GM21786 (cell line): ENCODE measurements at regions not wholly inside any gene's neighbourhood (a gene's known extent, or its start where the extent isn't known, plus 50 kb on each side); places are given as distances from the start of the nearest gene placed in this dataset.
"Not testable (repeated sequence)": the region's sequence is repeated elsewhere in the genome, so short reads cannot be mapped to it uniquely, and the experiment has no call there.

ENCODE experiments used
- ATAC-seq: cut with Tn5 transposase; IDR thresholded peaks from one replicate; pipeline ENCODE4 v1.9.1; 2021; ENCODE audit not compliant: unreplicated experiment

DNA sequence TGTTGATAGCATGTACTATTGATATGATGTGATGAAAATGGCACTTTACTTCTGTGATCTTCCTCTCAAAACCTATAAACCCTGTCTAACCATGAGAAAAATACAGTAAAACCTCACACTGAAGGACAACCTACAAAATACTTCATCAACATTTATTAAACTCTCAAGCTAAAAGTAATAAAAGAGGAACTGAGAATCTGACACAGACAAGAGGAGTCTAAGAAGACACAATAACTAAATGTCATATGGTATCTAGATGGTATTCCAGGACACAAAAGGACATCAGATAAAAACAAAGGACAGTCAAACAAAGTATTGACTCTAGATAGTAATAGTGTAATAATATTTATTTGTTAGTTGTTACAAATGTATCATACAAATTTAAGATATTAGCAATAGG is 655.3 kb downstream of the SH3BGRL start:
- ATAC-seq, result no peak

DNA sequence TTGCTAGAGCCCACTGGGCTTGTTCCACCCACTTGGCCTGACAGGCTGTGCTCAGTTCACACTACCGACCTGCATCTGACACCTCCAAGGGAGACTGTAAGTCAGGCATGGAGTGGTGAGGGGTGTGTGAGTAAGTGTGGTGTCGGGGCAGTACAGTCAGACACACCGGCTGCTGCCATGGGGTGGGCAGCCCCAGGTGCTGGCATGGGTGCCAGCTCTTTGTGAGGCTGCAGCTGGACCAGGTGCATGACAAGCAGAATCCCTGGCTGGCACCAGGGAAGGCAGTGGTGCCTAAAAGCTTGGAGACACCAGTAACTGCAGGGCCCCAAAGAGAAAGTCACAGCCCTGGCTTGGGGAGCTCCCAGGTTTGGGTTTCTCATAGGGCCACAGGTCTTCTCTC is 665.0 kb downstream of the SH3BGRL start:
- no peak for ATAC-seq

DNA sequence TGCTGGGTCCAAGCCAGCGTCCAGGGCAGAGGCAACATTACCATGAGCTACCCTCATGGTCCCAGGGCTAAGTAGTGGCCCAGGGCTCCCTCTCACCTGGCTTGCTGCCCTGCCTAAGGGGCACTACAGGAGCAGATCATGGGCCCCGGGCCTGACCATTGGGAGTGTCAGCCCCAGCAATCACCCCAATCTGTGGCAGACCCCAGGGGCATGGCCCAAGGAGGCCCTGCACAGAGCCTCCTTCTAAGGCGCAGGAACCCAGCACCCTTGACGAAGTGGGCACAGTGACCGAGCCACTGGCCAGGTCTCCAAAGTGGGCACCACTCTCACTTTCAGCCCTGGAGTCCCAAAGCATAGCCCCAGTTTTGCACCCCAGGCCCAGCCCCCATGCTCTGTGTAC is 667.1 kb downstream of the SH3BGRL start:
- ATAC-seq, result no peak

DNA sequence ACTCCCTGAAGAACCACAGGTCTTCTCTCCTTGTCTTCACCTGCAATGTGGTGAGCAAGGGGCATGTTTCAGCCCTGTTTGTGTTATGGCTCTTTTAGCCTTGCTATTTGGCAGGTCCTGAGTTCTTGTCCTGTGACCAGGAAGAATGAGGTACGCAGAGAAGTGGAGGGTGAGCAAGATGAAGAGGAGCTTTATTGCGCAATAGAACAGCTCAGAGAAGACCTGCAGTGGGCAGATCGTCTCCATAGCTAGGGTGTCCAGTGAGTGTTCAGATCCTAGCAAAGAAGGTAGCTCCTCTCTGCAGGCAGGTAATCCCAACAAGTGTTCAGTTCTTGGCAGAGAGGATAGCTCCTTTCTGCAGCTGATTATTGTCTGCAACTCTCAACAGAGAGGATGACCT is 672.9 kb downstream of the SH3BGRL start:
- ATAC-seq, result no peak

DNA sequence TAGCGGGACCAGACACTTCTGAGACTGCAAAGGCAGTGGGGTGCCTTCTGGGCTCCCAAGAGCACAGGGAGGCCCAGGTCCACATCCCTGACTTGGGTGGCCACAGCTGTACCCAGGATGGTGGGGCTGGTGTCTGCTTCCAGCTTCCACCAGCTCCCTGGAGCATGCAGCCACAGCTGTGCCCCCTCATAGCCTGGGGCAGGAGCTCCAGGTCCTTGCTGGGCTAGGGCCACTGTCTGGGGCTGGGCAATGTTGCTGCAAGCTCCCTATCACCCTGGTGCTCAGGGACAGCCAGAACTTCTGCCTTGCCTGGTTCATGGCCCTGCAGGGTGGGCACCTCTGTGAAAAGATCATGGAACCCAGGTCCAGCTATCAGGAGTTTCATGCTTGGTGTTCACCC is 673.9 kb downstream of the SH3BGRL start:
- no peak for ATAC-seq

DNA sequence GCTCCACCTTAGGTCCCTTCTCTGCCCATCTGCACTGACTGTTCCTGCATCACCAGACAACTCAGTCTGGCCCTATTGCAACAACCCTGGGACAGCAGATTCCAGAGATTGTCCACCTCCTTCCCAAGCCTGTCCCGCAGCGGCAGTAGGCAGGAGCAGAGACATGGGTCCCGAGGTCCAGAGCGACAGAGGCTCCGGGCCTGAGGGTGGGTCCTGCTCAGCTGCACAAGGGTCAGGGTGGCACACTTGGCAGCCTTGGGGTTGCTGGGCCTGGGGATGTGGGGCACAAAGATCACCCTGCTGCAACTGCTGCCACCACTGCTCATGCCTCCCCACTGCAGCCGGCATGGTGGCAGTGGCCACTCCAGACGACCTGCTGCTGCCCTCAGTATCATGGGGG is 674.5 kb downstream of the SH3BGRL start:
- no peak for ATAC-seq

DNA sequence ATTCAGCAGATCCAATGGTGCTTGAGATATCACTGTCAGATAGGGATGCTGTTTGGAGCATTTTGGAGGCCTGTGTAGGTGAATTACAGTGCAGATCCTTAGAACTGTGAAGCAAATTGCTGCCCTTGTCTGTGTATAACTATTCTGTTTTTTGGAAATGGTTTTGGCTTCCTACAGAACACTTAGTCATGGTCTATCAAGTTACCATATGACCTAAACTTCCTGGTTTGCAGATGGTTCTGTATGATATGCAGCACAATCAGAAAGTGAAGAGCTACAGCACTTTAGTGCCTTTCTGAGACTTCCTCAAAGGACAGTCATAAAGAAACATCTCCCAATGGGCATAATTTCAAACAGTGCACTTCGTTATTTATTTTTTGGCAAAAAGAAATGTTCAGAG is 688.6 kb downstream of the SH3BGRL start:
- no peak for ATAC-seq

DNA sequence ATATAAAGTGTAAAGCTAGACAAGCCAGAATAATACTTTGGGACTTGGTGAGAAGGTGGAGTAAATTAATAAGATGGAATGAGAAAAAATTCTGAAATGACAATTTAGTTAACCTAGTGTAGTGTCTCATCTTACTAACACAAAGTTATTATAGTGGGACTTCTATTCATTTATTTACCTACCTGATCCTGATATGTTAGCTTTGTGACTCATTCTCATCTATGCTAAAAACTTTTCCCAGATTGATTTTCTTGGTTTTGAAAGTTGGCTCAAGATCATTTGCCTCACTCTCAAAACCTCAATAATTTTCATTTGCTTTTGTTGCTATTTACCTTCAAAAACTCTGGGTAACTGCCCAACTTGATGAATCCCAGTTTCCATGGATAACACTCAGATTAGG is 698.6 kb downstream of the SH3BGRL start:
- ATAC-seq, result no peak

DNA sequence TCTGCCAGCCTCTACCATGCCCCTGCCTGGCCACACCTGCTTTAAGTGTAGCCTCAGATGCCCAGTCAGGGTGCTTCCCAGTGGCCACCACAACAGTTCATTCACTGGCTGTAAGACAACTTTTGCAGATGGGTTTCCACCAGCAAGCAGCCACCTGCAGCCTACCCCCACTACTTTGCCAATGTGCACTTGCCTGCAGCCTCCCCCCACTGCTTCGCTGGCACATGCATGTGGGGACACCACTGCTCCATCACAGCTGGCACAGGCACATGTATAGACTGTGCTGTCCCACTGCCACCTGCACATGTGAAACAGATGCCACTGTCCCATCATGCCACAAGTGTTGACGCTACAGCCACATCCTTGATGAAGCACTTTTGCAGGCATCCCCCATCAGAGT is 723.9 kb downstream of the SH3BGRL start:
- no peak for ATAC-seq

DNA sequence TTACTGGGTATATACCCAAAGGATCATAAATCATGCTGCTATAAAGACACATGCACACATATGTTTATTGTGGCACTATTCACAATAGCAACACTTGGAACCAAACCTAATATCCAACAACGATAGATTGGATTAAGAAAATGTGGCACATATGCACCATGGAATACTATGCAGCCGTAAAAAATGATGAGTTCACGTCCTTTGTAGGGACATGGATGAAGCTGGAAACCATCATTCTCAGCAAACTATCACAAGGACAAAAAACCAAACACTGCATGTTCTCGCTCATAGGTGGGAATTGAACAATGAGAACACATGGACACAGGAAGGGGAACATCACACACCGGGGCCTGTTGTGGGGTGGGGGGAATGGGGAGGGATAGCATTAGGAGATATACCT is 744.0 kb downstream of the SH3BGRL start:
- ATAC-seq, result not testable (repeated sequence)

DNA sequence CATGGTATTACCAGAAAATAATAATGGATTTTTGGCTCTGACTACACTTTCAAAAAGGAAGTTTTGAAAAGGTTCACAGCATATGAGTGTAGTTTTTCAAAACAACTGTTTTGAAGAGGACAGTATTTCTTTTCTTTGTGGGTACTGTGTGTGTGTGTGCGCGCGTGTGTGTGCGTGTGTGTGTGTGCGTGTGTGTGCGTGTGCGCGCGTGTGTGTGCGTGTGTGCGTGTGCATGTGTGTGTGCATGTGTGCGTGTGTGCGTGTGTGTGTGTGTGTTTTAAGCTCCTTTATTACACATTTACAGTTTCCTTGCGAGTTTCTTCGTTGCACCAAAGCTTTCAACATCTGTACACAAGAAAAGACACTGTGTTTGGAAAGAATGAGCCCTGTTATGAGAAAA is 755.4 kb downstream of the SH3BGRL start:
- ATAC-seq, result no peak

DNA sequence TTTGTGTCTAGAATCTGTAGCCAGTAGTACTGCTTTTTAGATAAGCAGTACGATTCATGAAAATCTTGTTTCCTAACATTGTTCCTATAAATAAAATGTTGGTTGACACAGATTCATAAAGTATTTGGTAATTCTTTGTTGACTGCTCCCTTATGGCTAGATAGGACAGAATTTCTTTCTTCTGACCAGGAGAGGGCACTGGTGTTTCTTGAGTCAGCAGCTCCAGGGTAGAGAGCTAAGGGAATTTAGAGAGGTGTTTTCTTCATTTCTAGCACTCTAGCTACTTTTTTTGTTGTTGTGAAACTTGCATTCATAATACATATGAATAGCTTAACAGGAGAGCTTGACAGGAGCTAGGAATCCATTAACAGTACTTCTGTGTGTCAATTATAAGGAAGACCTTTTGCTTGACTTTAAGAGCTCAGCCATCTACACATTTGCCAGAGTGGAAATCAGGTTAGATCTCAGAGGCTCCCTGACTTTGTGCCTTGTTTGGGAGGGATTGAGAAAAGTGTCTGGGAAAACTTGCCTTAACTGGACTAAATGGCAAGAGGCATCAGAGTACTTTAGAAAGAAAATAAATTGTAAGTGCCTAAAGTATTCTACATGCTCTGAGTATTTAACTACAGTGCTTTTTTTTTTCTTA is 756.1 kb downstream of the SH3BGRL start:
- ATAC-seq, result peak; percentile 76

DNA sequence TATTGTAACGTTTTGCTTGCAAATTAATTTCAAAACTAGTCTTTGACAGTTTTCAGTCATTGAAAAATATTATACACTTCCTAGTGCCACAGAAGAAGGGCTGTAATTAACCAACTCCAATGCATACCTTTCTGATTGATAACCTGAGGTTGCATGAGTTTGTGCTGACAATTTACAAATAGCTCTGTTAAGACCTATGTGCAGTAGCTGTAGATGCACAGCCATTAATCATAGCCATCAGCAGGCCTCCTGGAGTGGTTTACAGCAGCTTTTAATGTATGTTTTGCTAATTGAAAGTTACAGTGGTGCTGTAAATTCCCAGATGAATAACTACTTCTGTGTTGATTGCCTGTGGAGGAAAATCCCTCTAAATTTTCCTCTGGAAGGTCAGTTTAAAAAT is 758.1 kb downstream of the SH3BGRL start:
- ATAC-seq, result no peak

DNA sequence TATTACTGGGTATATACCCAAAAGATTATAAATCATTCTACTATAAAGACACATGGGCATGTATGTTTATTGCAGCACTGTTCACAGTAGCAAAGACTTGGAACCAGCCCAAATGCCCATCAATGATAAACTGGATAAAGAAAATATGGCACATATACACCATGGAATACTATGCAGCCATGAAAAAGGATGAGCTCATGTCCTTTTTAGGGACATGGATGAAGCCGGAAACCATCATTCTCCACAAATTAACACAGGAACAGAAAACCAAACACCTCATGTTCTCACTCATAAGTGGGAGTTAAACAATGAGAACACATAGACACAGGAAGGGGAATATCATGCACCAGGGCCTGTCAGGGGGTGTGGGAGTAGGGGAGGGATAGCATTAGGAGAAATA is 772.5 kb downstream of the SH3BGRL start:
- ATAC-seq, result not testable (repeated sequence)

DNA sequence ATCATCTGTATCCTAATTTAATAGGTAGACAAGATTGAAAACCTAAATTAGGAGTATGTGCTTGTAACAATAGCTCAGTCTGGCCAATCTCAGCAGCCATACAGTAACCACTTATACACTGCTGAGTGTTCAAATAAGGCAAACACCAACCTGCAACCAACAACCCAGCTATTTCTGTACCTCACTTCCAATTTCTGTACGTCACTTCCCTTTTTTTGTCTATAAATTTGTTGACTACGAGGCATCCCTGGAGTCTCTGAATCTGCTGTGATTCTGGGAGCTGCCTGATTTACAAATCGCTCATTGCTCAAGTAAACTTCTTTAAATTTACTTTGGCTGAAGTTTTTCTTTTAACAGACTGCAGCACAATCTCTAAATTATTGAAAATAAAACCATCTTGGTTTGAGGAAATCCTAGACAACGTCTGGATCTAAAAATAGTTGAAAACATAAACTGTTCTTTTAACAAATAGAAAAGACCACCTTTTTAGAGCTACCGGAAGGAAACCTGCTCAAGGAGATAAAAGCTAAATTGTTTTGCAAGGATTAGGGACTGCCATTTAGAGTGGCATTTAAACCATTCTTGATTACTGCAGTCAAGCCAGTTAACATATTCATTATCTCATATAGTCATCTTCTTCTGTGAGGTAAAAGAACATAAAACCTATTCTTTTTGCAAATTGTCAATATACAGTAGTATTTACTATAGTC is 778.1 kb downstream of the SH3BGRL start:
- no peak for ATAC-seq

DNA sequence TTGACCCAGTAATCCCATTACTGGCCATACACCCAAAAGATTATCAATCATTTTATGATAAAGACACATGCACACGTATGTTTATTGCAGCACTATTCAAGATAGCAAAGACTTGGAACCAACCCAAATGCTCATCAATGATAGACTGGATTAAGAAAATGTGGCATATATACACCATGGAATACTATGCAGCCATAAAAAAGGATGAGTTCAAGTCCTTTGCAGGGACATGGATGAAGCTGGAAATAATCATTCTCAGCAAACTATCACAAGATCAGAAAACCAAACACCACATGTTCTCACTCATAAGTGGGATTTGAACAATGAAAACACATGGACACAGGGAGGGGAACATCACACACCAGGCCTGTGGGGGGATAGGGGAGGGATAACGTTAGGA is 785.3 kb downstream of the SH3BGRL start:
- not testable (repeated sequence) for ATAC-seq

DNA sequence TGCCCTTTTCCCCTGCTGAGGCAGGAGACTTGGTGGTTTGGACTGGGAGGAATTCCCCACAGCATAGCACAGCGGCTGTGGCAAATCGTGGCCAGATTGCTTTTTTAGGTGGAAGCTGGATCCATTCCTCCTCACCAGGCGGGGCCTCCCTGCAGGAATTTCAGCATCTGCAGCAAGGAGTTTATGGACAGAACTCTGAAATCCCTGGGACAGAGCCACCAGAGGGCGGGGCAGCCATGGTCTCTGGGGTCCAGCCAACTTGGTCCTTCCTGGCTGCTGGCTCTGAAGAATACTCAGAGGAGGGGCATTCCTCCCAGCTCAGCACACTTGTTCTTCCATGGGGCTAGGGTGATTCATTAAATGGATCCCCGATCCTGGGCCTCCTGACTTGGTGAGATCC is 794.3 kb downstream of the SH3BGRL start:
- ATAC-seq, result no peak

DNA sequence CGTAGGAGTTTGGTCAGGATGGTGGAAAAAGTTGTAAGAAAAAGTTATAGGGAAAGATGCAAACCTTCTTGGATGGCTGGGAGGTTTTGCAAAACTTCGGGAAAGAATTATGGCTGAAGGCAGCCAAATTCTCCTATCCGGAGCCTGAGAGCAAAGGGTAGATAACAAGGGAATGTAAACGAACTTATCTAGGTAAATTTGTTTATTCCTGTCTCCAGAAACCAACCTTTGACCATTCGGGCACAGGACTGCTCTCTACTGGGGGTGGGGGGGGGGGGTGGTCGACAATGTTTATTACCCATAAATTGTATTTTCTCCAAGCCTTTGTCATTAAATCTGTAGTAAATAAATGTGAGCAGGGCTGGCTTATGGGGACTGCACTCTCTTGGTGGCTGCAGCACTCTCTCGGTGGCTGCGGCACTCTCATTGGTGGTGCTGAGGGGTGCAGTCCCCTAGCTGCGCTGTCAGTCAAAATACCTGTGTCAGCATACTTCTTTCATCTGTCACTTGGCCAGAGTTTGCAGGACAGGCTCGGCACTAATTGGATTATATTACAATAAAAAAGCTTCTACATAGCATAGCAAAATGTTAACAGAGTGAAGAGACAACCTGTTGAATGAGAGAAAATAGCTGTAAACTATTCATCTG is 827.8 kb downstream of the SH3BGRL start:
- ATAC-seq, result no peak

DNA sequence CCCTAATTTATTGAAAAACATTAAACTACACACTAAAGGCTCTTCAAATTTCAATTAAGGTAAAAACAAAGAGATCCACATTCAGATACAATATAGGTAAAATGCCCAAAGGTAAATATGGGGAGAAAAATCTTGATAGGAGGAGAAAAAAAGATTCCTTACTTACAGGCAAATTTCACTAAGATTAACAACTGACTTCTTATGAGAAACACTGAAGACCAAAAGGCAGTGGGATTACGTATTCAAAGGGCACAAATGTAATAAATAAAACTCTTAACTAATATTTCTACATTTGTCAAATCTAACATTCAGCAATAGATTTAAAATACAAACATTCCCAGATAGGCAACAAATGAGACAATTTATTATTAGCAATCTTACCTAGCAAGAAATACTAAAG is 829.3 kb downstream of the SH3BGRL start:
- no peak for ATAC-seq

DNA sequence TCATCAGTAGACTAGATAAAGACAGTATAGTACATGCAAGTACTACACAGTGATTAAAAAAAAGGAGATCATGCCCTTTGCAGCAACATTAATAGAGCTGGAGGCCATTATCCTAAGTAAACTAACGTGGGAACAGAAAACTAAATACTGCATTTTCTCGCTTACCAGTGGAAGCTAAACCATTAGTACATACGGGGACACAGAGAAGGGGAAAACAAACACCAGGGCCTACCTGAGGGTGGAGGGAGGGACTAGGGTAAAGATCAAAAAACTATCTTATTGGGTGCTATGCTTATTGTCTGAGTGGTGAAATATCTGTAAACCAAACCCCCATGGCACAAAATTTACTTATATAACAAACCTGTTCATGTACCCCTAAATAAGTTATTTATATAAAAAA is 836.9 kb downstream of the SH3BGRL start:
- no peak for ATAC-seq

DNA sequence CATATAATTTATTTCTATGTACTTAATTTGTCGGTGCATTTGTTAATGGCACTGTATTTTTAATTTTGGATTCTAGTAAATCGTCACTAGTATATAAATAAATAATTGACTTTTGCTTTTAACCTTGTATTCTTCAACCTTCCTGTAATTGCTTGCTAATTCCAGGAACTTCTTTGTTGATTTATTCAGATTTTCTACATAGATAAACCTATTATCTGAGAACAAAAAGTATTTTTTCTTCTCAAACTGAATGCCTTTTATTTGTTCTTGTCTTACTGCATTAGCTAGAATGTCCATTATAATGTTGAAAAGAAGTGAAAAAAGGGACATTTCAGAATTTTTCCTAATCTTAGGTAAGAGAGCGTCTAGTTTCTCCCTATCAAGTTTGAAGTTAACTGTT is 839.1 kb downstream of the SH3BGRL start:
- no peak for ATAC-seq

DNA sequence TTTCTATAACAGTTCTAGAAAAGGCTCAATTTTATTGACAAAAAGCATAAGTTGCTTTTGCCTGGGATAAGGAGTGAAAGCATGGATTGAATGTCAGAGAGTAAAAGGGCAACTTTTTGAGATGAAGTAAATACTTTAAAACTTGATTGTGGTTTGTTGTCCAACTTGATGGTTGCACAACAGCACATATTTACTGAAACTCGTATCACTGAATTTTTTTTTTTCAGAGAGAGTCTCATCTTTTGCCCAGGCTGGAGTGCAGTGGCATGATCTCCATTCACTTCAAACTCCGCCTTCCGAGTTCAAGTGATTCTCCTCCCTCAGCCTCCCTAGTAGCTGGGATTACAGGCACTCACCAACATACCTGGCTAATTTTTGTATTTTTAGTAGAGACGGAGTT is 856.8 kb downstream of the SH3BGRL start:
- no peak for ATAC-seq
